NCI-H2227 (cell line): ENCODE measurements at regions not wholly inside any gene's neighbourhood (a gene's known extent, or its start where the extent isn't known, plus 50 kb on each side); places are given as distances from the start of the nearest gene placed in this dataset.
"Not testable (repeated sequence)": the region's sequence is repeated elsewhere in the genome, so short reads cannot be mapped to it uniquely, and the experiment has no call there.

Experiments used
- DNase-seq: peaks from one replicate; lab custom pipeline; 2025; ENCODE audit not compliant: unreplicated experiment; lab: John Stamatoyannopoulos, UW

DNA sequence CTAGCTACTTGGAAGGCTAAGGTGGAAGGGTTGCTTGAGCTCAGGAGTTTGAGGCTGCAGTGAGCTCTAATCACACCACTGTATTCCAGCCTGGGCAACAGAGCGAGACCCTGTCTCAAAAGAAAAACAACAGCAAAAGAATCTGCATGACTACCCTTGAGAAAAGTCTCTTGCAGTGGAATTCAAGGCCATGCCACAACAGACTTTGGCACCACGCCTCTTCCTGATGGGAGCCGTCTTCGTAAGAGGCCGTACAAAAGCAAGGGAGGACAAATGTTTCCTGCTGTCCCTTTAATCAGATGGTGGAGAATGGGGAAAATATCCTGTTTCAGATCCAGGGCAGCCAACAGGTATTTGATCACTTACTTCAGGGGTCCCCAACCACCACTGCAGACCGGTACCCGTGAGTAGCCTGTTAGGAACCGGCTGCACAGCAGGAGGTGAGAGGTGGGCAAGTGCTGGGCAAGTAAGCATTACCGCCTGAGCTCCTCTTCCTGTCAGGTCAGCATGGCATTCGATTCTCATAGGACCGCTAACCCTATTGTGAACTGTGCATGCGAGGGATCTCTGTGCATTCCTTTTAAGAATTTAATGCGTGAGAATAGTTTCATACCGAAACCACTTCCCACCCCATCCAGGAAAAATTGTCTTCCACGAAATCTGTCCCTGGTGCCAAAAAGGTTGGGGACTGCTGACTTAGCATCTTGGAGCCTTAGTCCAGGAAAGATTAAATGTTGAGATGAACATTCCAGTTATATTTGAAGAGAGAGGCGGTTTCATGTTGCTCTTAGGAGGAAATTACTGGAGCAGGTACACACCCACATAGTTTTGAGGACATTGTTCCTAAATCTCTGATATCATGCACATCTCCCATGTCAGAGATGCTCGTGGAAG lies 94.4 kb upstream of the XPO1 start:
- DNase-seq = no peak

GRCh38 chr2:61631321-61631720 lies 93.2 kb upstream of the XPO1 start:
- DNase-seq = no peak

DNA sequence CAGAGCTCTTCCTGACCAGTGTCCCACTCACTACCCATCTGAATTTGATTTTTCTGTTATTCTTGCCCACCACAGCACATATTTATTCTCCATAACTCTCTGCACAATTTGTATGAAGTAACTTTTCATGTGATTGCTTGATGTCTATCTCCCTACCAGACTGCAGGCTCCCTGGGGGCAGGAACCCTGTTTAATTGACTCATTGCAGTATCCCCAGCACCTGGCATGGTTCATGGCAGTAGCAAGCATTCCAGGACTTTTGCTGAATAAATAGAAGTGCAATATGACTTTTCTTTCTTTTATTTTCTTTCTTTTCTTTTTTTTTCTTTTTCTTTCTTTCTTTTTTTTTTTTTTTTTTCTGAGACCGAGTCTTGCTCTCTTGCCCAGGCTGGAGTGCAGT lies 88.7 kb upstream of the XPO1 start:
- no peak for DNase-seq

- DNase-seq = no peak
Observed at GRCh38 chr2:61623747-61624146, 85.6 kb upstream of the XPO1 start.

GRCh38 chr2:61620244-61621159 lies 82.3 kb upstream of the XPO1 start:
- DNase-seq = no peak

- no peak for DNase-seq
Observed at GRCh38 chr2:61619561-61619960, 81.4 kb upstream of the XPO1 start.

- DNase-seq = no peak
Observed at GRCh38 chr2:61617610-61618009, 79.5 kb upstream of the XPO1 start.

GRCh38 chr2:61605245-61605644 lies 67.1 kb upstream of the XPO1 start:
- DNase-seq = no peak

- DNase-seq = no peak
Observed at GRCh38 chr2:61604433-61604832, 66.3 kb upstream of the XPO1 start.

DNA sequence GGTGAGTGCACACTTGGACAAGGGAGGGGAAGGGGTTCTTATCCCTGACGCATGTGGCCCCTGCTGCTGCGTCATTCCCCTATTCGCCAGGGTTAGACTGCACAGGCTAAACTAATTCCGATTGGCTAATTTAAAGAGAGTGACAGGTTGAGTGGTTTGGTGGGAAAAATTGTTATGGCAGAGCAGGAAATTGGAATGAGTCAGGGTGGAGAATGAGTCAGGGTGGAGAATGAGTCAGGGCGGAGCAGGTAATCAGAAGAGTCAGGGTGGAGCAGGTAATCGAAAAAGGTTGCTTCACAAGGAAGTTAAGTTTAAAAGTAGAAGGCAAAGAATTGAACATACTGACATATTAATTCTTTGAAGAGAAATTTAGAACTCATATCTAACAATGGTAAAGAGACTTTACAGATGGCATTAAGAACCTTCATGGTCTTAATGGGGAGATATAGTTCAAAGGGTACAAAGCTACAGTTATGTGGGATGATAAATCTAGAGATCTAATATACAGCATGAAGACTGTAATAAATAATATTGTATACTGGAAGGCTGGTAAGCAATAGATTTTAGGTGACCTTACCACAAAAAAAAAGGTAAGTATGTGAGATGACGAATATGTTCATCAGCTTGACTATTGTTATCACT lies 60.5 kb upstream of the XPO1 start:
- not testable (repeated sequence) for DNase-seq

DNA sequence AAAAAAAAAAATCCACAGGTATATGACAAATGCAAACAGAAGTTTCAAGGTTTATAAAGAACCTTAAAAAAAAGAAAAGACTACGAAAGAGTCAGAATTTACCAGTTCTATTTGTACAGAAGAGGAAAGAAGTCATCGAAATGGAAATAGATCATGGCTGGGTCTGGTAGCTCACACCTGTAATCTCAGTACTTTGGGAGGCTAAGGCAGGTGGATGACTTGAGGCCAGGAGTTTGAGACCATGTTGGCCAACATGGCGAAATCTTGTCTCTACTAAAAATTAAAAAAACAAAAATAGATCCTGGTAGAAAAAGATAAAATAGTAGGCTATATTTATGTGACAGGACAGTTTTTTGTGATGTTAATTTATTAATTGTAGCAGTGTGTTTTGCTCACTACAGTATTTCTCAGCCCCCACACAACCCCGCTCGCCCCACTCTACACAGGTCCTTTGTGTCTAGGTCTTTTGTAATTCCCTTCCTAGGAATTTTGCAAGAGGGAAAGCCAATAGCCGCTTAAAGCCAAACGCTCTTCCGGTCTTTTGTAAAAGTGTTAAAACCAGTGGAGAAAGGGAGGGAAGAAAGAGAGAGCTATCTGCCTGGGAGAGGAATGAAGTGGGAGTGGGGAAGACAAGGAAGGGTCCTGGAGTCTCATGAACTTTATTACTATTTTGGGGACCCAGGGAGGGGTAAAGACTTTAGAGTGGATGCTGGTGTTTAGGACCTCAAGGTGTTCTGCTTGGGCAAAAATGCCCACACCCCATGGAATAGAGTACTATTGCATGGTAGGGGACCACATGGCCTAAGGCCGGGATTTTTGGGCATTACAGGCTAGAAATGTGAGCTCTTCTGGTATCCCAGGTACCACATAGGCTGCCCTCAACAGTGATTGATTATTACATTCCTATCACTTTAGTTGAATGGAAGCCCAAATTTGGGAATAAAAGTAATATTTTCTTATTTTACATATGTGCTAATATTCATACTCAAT lies 59.4 kb upstream of the XPO1 start:
- DNase-seq = no peak

DNA sequence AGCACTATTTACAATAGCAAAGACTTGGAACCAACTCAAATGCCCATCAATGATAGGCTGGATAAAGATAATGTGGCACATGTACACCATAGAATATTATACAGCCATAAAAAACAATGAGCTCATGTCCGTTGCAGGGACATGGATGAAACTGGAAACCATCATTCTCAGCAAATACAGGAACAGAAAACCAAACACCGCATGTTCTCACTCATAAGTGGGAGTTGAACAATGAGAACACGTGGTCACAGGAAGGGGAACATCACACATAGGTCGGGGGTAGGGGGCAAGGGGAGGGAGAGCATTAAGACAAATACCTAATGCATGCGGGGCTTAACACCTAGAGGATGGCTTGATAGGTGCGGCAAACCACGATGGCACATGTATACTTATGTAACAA lies 56.0 kb upstream of the XPO1 start:
- DNase-seq = not testable (repeated sequence)

DNA sequence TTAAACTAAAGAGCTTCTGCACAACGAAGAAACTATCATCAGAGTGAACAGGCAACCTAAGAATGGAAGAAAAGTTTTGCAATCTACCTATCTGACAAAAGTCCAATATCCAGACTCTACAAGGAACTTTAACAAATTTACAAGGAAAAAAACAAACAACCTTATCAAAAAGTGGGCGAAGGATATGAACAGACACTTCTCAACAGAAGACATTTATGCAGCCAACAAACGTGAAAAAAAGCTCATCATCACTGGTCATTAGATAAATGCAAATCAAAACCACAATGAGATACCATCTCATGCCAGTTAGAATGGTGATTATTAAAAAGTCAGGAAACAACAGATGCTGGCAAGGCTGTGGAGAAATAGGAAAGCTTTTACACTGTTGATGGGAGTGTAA lies 55.5 kb upstream of the XPO1 start:
- DNase-seq = not testable (repeated sequence)

GRCh38 chr2:61590214-61590613 lies 52.1 kb upstream of the XPO1 start:
- no peak for DNase-seq

- DNase-seq = no peak
Observed at GRCh38 chr2:61588566-61588965, 50.4 kb upstream of the XPO1 start.
